ENCODE measurements at regions not wholly inside any gene's neighbourhood (a gene's known extent, or its start where the extent isn't known, plus 50 kb on each side); places are given as distances from the start of the nearest gene placed in this dataset.

GRCh38 chr1:5297886-5298239 lies 643.5 kb downstream of the AJAP1 start:
- TF ChIP-seq CTCF (IDR thresholded peaks at IDR 0.05) (no peak), EZH2 (IDR thresholded peaks at IDR 0.05; ENCODE audit: borderline replicate concordance, insufficient read depth, low read depth, low read length, poor library complexity, severe bottlenecking) (no peak)
